Mesothelial cell of epicardium (in vitro differentiated cells): ENCODE measurements at regions not wholly inside any gene's neighbourhood (a gene's known extent, or its start where the extent isn't known, plus 50 kb on each side); places are given as distances from the start of the nearest gene placed in this dataset.

Source experiments
- DNase-seq, 2 experiments: peaks; one replicate each; pipeline ENCODE4 v3.0.0; 2021; ENCODE audit warnings: low spot score in 2 of 2; ENCODE audit not compliant: unreplicated experiment in 2 of 2
- H3K27ac Mint-ChIP-seq: 2 replicates; pipeline ENCODE4 v1.8.0; 2021; ENCODE audit warnings: mixed read lengths
- H3K27me3 Mint-ChIP-seq: 2 replicates; pipeline ENCODE4 v1.8.0; 2021; ENCODE audit warnings: low read depth, mixed read lengths
- H3K36me3 Mint-ChIP-seq: 2 replicates; pipeline ENCODE4 v1.8.0; 2021; ENCODE audit warnings: mixed read lengths
- H3K4me1 Mint-ChIP-seq: 2 replicates; pipeline ENCODE4 v1.8.0; 2021; ENCODE audit warnings: mixed read lengths
- H3K4me3 Mint-ChIP-seq: 2 replicates; pipeline ENCODE4 v1.8.0; 2021; ENCODE audit warnings: mild to moderate bottlenecking, moderate library complexity, mixed read lengths
- H3K9me3 Mint-ChIP-seq: 2 replicates; pipeline ENCODE4 v1.8.0; 2021; ENCODE audit warnings: mixed read lengths
- TF ChIP-seq, protein P1 (sequence below): fragments of 200-600 bp; sonication (generic); IDR thresholded peaks from one replicate; pipeline ENCODE4 v1.5.0; 2021; ENCODE audit warnings: antibody characterized with exemption; ENCODE audit not compliant: unreplicated experiment

DNA sequence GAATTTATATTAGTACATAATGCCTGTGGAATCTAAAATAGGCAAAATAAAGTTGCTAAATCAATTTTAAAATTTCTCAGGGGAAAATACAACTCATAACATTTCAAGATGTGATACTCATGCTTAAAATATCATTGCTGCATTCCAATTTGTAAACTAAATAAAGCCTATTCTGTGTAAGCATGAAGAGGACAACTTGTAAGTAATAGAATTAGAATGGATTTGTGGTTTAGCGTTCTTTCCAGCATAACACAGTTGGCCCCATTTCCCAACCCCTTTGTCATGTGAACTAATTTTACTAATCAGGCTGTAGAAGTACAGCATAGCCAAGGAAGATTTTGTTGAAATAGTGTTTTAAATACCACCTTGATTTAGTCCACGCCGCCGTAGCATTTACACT, 437.2 kb downstream of the SI start:
- no peaks in the 10 kb centered on the region for H3K27me3 Mint-ChIP-seq
- no peak overlapping the region for H3K27ac Mint-ChIP-seq
- no peaks in the 10 kb centered on the region for H3K36me3 Mint-ChIP-seq
- TF ChIP-seq, protein P1, sequence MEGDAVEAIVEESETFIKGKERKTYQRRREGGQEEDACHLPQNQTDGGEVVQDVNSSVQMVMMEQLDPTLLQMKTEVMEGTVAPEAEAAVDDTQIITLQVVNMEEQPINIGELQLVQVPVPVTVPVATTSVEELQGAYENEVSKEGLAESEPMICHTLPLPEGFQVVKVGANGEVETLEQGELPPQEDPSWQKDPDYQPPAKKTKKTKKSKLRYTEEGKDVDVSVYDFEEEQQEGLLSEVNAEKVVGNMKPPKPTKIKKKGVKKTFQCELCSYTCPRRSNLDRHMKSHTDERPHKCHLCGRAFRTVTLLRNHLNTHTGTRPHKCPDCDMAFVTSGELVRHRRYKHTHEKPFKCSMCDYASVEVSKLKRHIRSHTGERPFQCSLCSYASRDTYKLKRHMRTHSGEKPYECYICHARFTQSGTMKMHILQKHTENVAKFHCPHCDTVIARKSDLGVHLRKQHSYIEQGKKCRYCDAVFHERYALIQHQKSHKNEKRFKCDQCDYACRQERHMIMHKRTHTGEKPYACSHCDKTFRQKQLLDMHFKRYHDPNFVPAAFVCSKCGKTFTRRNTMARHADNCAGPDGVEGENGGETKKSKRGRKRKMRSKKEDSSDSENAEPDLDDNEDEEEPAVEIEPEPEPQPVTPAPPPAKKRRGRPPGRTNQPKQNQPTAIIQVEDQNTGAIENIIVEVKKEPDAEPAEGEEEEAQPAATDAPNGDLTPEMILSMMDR: no peak
- no peak overlapping the region for H3K4me3 Mint-ChIP-seq
- peaks cover 3% of the 10 kb centered on the region for H3K4me1 Mint-ChIP-seq
- DNase-seq: no peak
- no peaks in the 10 kb centered on the region for H3K9me3 Mint-ChIP-seq

DNA sequence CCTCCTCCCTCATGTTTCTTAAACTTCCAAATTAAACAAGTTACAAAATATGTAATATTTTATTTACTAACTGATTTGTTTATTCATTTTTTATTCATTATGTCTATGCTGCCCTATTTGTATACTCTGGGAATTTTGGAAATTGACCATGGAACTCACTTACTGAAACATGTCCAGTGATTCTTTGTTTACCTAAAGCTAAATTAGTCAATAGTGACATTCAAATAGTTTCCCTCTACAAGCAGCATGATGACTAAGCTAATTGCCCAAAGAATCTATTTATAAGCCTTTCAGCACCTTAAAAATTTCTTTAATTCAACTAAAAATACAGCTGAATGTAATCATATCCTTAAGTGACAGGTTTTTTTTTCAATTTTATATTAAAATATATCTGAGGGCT, 437.7 kb downstream of the SI start:
- no peaks in the 10 kb centered on the region for H3K9me3 Mint-ChIP-seq
- DNase-seq: no peak
- H3K4me3 Mint-ChIP-seq: no peak overlapping the region
- no peaks in the 10 kb centered on the region for H3K4me1 Mint-ChIP-seq
- TF ChIP-seq, protein P1: no peak
- H3K27ac Mint-ChIP-seq: no peak overlapping the region
- H3K36me3 Mint-ChIP-seq: no peaks in the 10 kb centered on the region
- no peaks in the 10 kb centered on the region for H3K27me3 Mint-ChIP-seq

DNA sequence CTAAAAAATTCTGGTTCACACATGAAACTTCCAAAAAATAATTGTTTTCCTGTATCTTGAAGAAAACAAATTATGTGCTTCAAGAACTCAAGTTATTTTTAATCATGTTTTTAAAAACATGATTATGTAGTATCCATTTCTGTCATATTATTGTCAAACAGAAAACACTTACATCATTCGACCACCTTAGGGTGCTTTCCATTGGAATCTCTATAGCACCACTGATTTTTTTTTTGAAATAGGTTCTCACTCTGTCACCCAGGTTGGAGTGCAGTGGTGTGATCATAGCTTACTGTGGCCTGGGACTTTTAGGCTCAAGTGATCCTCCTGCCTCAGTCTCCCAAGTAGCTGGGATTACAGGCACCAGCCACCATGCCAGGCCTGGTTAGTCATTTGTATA, 457.3 kb downstream of the SI start:
- TF ChIP-seq, protein P1: no peak
- no peaks in the 10 kb centered on the region for H3K9me3 Mint-ChIP-seq
- no peaks in the 10 kb centered on the region for H3K36me3 Mint-ChIP-seq
- no peaks in the 10 kb centered on the region for H3K27me3 Mint-ChIP-seq
- H3K4me1 Mint-ChIP-seq: no peaks in the 10 kb centered on the region
- DNase-seq: no peak
- H3K4me3 Mint-ChIP-seq: no peak overlapping the region
- H3K27ac Mint-ChIP-seq: no peak overlapping the region

DNA sequence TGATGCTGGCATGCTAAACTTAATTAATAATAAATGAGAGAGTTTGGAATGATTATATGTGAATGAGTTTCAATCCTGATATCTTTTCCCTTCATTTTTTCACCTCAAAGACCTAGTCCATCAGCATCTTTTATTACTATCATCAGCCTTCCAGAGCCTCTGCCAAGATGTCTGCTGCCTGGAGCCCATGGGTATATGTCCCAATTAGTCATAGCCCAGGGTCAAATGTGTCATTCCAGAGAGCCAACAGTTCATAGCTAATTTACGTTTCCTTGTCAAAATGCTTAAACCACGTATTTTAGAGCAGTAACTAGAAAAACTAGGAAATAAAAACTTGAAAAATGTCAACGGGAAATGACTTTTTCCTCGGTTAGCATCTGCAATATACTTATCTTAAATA, 457.9 kb downstream of the SI start:
- no peaks in the 10 kb centered on the region for H3K27me3 Mint-ChIP-seq
- H3K36me3 Mint-ChIP-seq: no peaks in the 10 kb centered on the region
- H3K9me3 Mint-ChIP-seq: no peaks in the 10 kb centered on the region
- no peaks in the 10 kb centered on the region for H3K4me1 Mint-ChIP-seq
- H3K27ac Mint-ChIP-seq: no peak overlapping the region
- DNase-seq: no peak
- no peak overlapping the region for H3K4me3 Mint-ChIP-seq
- TF ChIP-seq, protein P1: no peak

DNA sequence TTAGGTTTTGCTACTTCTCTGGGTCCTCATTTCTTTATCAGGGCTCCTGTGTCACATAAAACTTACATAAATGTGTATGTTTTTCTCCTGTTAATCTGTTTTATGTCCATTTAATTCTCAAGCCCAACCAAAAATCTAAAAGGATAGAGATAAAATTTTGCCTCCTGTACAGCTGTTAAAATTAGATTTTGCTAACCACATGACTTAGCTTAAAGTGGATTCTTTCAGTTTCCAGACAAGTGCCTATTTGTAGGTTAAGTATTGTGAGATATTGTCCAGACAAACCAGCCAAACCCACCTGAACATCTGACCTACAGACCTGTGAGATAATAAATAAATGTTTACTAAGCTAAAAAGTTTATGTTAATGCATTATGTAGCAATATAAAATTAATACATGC, 465.5 kb downstream of the SI start:
- H3K36me3 Mint-ChIP-seq: no peaks in the 10 kb centered on the region
- no peaks in the 10 kb centered on the region for H3K9me3 Mint-ChIP-seq
- TF ChIP-seq, protein P1: no peak
- no peaks in the 10 kb centered on the region for H3K27me3 Mint-ChIP-seq
- no peak for DNase-seq
- H3K4me1 Mint-ChIP-seq: peaks cover 7% of the 10 kb centered on the region
- H3K4me3 Mint-ChIP-seq: no peak overlapping the region
- H3K27ac Mint-ChIP-seq: no peak overlapping the region

GRCh38 chr3:164608554-164609276, 469.6 kb downstream of the SI start:
- TF ChIP-seq, protein P1: no peak
- Mint-ChIP-seq H3K27ac (no peak overlapping the region), H3K4me1 (peaks cover 7% of the 10 kb centered on the region), H3K27me3 (no peaks in the 10 kb centered on the region), H3K9me3 (no peaks in the 10 kb centered on the region), H3K4me3 (no peak overlapping the region), H3K36me3 (no peaks in the 10 kb centered on the region)
- DNase-seq: no peak
